ENCODE measurements at regions not wholly inside any gene's neighbourhood (a gene's known extent, or its start where the extent isn't known, plus 50 kb on each side); places are given as distances from the start of the nearest gene placed in this dataset.
"Not testable (repeated sequence)": the region's sequence is repeated elsewhere in the genome, so short reads cannot be mapped to it uniquely, and the experiment has no call there.

DNA sequence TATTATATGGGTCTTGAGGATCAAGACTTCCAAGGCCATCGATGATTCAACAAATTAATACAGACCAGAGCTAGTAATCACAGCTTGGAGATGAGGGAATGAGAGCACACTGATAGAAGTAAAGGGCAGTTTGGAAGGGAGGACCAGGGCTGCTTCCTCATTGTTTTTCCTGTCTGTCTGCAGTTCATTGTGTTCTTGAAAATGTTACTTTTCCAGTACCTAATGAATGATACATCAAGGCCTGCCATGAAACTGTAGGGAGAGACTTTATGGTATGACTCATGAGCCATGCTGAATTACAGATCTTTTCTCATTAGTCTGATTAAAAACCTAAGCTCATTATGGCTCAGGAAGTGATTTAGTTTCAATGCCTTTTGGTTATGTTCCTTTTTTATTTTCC is 855.6 kb downstream of the KCNA4 start:
- TF ChIP-seq CTCF (IDR thresholded peaks at IDR 0.05), result no peak
- Mint-ChIP-seq H3K4me1 (peaks cover 5% of the 10 kb centered on the region), H3K4me3 (no peak overlapping the region), H3K9me3 (no peaks in the 10 kb centered on the region), H3K27ac (no peak overlapping the region), H3K27me3 (ENCODE audit: low read depth, poor library complexity) (no peaks in the 10 kb centered on the region), H3K36me3 (ENCODE audit: low read depth) (no peaks in the 10 kb centered on the region)
- DNase-seq, result no peak

DNA sequence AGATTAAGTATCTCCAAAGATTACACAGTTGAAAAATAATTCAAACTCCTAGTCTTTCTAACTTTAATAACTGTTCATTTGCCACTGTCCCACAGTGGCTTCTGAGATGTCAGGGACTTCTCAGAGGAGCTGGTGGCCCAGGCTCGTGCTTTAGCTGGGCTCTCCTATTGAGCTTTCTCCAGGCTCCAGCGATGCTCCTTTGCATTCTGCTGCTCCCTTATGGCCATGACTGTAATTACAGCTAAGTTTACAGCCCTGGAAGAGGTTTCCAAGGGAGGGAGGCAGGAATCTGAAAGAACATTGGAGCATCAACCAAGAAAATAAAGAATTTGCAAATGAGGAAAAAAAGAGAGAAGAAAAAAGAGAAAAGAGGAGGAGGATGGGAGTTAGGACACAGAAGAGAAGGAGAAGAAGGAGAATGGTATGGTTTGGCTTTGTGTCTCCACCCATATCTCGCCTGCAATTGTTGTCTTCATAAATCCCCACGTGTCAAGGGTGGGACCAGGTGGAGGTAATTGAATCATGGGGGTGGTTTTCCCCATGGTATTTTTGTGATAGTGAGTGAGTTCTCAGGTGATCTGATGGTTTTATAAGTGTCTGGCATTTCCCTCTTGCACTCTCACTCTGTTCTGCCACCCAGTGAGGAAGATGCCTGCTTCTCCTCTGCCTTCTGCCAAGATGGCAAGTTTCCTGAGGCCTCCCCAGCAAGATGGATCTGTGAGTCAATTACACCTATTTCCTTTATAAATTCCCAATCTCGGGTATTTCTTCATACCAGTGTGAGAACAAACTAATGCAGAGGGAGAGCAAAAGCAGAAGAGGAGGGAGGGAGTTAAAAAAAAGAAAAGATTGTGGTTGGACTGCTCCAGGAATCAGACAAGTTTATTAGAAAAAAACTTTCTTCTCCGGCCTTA is 857.0 kb downstream of the KCNA4 start:
- Mint-ChIP-seq H3K36me3 (ENCODE audit: low read depth) (no peaks in the 10 kb centered on the region), H3K27ac (no peak overlapping the region), H3K9me3 (no peaks in the 10 kb centered on the region), H3K4me3 (no peak overlapping the region), H3K27me3 (ENCODE audit: low read depth, poor library complexity) (no peaks in the 10 kb centered on the region), H3K4me1 (peaks cover 5% of the 10 kb centered on the region)
- peak; percentile 50 for DNase-seq
- peak; percentile 70 for TF ChIP-seq CTCF (IDR thresholded peaks at IDR 0.05)

DNA sequence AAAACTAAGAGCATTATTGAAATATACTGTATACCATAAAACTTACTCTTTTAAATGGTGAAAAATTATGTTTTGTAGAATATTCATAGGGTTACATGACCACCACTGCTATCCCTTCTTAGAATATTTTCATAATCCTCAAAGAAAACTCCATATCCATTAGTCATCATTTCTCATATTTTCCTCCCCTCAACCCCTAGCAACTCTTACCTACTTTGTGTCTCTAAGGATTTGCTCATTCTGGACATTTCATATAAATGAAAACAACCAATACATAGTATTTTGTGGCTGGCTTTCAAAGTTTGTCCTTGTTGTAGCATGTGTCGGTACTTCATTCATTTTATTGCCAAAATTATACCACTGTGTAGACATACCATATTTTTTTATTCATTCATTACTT is 863.8 kb downstream of the KCNA4 start:
- no peak for DNase-seq
- Mint-ChIP-seq H3K27ac (no peak overlapping the region), H3K4me1 (no peaks in the 10 kb centered on the region), H3K4me3 (no peak overlapping the region), H3K27me3 (ENCODE audit: low read depth, poor library complexity) (peaks cover 3% of the 10 kb centered on the region), H3K9me3 (peaks cover 7% of the 10 kb centered on the region), H3K36me3 (ENCODE audit: low read depth) (no peaks in the 10 kb centered on the region)
- no peak for TF ChIP-seq CTCF (IDR thresholded peaks at IDR 0.05)

- not testable (repeated sequence) for H3K4me1 Mint-ChIP-seq; DNase-seq; H3K9me3 Mint-ChIP-seq; H3K4me3 Mint-ChIP-seq; H3K27me3 Mint-ChIP-seq (ENCODE audit: low read depth, poor library complexity); H3K27ac Mint-ChIP-seq; H3K36me3 Mint-ChIP-seq (ENCODE audit: low read depth)
Observed at GRCh38 chr11:29142573-29142972, 874.3 kb downstream of the KCNA4 start.

DNA sequence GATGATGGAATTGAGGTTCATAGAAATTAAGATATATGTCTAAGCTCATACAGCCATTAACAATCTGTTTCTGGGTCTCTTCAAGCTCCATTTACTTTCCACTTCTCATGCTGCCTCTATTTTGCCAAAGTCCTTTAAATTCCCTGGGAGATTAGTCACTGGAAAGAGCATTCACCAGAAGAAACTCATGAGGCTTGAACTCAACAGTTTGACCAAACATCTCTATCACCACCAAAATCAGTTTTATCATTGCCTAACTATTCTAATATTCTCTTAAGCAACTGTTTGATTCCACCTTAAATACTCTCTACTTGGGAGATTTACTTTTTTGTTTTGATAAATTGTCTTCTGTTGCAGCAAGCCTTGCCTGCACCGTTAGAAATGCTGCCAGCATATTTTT is 881.3 kb downstream of the KCNA4 start:
- no peak overlapping the region for H3K27ac Mint-ChIP-seq
- no peak for DNase-seq
- no peak overlapping the region for H3K4me3 Mint-ChIP-seq
- no peaks in the 10 kb centered on the region for H3K4me1 Mint-ChIP-seq
- H3K27me3 Mint-ChIP-seq (ENCODE audit: low read depth, poor library complexity), result no peaks in the 10 kb centered on the region
- H3K36me3 Mint-ChIP-seq (ENCODE audit: low read depth), result no peaks in the 10 kb centered on the region
- H3K9me3 Mint-ChIP-seq, result no peaks in the 10 kb centered on the region
- no peak for TF ChIP-seq CTCF (IDR thresholded peaks at IDR 0.05)

DNA sequence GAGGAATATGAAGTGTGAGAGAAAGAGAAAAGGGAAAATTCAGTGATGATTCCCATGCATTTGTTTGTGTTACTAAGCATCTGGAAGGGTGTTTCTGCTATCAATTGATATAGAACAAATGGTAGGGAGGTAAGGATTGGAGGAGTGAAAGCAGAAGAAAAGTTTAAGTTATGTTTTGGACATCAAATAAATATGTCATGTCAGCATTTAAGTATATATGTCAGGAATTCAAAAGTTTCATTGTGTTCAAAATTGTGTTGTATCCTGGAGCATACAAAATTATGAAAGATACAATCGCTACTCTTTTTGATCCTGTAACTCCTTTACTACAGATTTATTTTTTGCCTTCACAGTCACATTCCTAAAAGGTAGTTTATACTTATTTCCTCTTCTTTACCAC is 885.8 kb downstream of the KCNA4 start:
- no peak for TF ChIP-seq CTCF (IDR thresholded peaks at IDR 0.05)
- Mint-ChIP-seq H3K27ac (no peak overlapping the region), H3K4me1 (peaks cover 12% of the 10 kb centered on the region), H3K36me3 (ENCODE audit: low read depth) (no peaks in the 10 kb centered on the region), H3K4me3 (no peak overlapping the region), H3K27me3 (ENCODE audit: low read depth, poor library complexity) (no peaks in the 10 kb centered on the region), H3K9me3 (no peaks in the 10 kb centered on the region)
- DNase-seq, result no peak

Data from nephron progenitor cell (in vitro differentiated cells).